Peyer's patch (tissue), 4 donors: ENCODE measurements at regions not wholly inside any gene's neighbourhood (a gene's known extent, or its start where the extent isn't known, plus 50 kb on each side); places are given as distances from the start of the nearest gene placed in this dataset.
"Not testable (repeated sequence)": the region's sequence is repeated elsewhere in the genome, so short reads cannot be mapped to it uniquely, and the experiment has no call there.

Experiments
- DNase-seq, 3 donors: peaks; one replicate each; pipeline ENCODE4 v3.0.0-alpha.2; 2017 to 2019
- H3K27ac ChIP-seq, 4 donors: fragments of 200-600 bp; sonication (generic); one replicate each; pipeline ENCODE4 v1.5.1; 2016 to 2019
- H3K27me3 ChIP-seq, 2 donors: fragments of 200-600 bp; sonication (generic); one replicate each; pipeline ENCODE4 v1.5.1; 2019
- H3K36me3 ChIP-seq, 3 donors: fragments of 200-600 bp; sonication (generic); one replicate each; pipeline ENCODE4 v1.5.1; 2016 to 2019
- H3K4me1 ChIP-seq, 4 donors: fragments of 200-600 bp; sonication (generic); one replicate each; pipeline ENCODE4 v1.5.1; 2016 to 2019
- H3K4me3 ChIP-seq, 4 donors: fragments of 200-600 bp; sonication (generic); 1 replicate in 3 of 4; 2 replicates in 1 of 4; pipeline ENCODE4 v1.5.1; 2016 to 2019; ENCODE audit warnings: mild to moderate bottlenecking in 1 of 4
- H3K9me3 ChIP-seq, 4 donors: fragments of 200-600 bp; sonication (generic); one replicate each; pipeline ENCODE4 v1.5.1; 2016 to 2019; ENCODE audit warnings: mild to moderate bottlenecking in 1 of 4
- CTCF ChIP-seq, 6 experiments: fragments of 450-650 bp in 4 of 6; fragments of 200-600 bp in 2 of 6; sonication (generic) in 1 of 6; IDR thresholded peaks; one replicate each; pipeline ENCODE4 v1.5.1; 2017 to 2019; ENCODE audit warnings: antibody characterized with exemption in 6 of 6, mild to moderate bottlenecking in 3 of 6, moderate library complexity in 1 of 6
- POLR2A ChIP-seq, 2 donors: fragments of 450-650 bp; IDR thresholded peaks; one replicate each; pipeline ENCODE4 v1.5.1; 2017; ENCODE audit warnings: antibody characterized with exemption in 2 of 2, mild to moderate bottlenecking in 2 of 2, moderate library complexity in 2 of 2

GRCh38 chr1:209158851-209159250 is 424.7 kb upstream of the CAMK1G start:
- Histone ChIP-seq H3K27ac (no peak overlapping the region), H3K9me3 (no peaks in the 10 kb centered on the region), H3K4me3 (no peak overlapping the region), H3K36me3 (no peaks in the 10 kb centered on the region), H3K4me1 (no peaks in the 10 kb centered on the region), H3K27me3 (no peaks in the 10 kb centered on the region)
- no peak for DNase-seq
- TF ChIP-seq CTCF (IDR thresholded peaks at IDR 0.05) (no peak), POLR2A (IDR thresholded peaks at IDR 0.05) (no peak)

- no peak overlapping the region for H3K27ac ChIP-seq
- H3K27me3 ChIP-seq: no peaks in the 10 kb centered on the region
- H3K4me3 ChIP-seq: no peak overlapping the region
- no peak for DNase-seq
- no peaks in the 10 kb centered on the region for H3K4me1 ChIP-seq
- H3K36me3 ChIP-seq: no peaks in the 10 kb centered on the region
- TF ChIP-seq CTCF (IDR thresholded peaks at IDR 0.05) (no peak), POLR2A (IDR thresholded peaks at IDR 0.05) (no peak)
- H3K9me3 ChIP-seq: no peaks in the 10 kb centered on the region
These were observed 423.3 kb upstream of the CAMK1G start for GRCh38 chr1:209160230-209160629.

DNA sequence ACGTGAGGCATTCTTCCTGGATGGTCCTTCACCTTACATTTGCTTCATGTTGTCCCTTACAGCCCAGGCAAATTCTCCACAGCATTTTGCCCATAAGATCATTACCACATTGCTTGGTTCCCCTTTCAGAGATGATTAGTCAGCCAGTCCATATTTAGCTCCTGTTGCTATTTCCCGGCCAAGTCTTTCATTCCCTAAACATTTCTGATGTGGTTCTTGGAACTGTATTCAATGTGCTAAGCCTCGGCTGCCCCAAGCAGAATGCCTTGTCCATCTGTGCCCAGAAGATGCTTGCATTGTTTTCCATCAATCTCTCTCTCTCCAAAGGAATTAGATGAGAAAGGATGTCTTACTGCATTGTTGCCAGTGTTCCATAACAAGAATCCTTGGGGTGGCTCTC is 420.9 kb upstream of the CAMK1G start:
- TF ChIP-seq CTCF (IDR thresholded peaks at IDR 0.05) (no peak), POLR2A (IDR thresholded peaks at IDR 0.05) (no peak)
- Histone ChIP-seq H3K9me3 (no peaks in the 10 kb centered on the region), H3K4me3 (no peak overlapping the region), H3K27me3 (no peaks in the 10 kb centered on the region), H3K36me3 (no peaks in the 10 kb centered on the region), H3K4me1 (no peaks in the 10 kb centered on the region), H3K27ac (no peak overlapping the region)
- no peak for DNase-seq

DNA sequence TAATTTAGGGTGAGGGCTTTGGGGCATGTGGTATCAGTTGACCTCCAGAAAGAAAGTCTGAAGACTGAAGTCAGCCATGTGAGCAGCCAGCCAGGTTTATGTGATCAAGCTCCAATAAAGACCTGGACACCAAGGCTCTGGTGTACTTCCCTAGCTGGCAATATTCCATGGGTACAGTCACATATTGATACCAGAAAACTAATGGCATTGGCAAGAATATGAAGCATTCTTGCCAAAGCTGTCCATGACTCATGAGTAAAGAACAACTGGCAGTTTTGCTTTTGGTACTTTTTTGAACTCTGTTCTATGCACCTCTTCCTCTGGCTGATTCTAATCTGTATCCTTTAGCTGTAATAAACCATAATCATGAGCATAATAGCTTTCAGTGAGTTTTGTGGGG is 415.3 kb upstream of the CAMK1G start:
- H3K36me3 ChIP-seq: no peaks in the 10 kb centered on the region
- no peak overlapping the region for H3K4me3 ChIP-seq
- no peak overlapping the region for H3K27ac ChIP-seq
- no peaks in the 10 kb centered on the region for H3K9me3 ChIP-seq
- no peak for DNase-seq
- TF ChIP-seq POLR2A (IDR thresholded peaks at IDR 0.05) (no peak), CTCF (IDR thresholded peaks at IDR 0.05) (no peak)
- no peaks in the 10 kb centered on the region for H3K27me3 ChIP-seq
- no peaks in the 10 kb centered on the region for H3K4me1 ChIP-seq

GRCh38 chr1:209171151-209171550 is 412.4 kb upstream of the CAMK1G start:
- Histone ChIP-seq H3K36me3 (no peaks in the 10 kb centered on the region), H3K27ac (no peak overlapping the region), H3K4me3 (no peak overlapping the region), H3K27me3 (no peaks in the 10 kb centered on the region), H3K9me3 (no peaks in the 10 kb centered on the region), H3K4me1 (no peaks in the 10 kb centered on the region)
- TF ChIP-seq CTCF (IDR thresholded peaks at IDR 0.05): no peak
- no peak for TF ChIP-seq POLR2A (IDR thresholded peaks at IDR 0.05)
- no peak for DNase-seq

GRCh38 chr1:209172286-209172685 is 411.2 kb upstream of the CAMK1G start:
- no peaks in the 10 kb centered on the region for H3K4me1 ChIP-seq
- no peaks in the 10 kb centered on the region for H3K9me3 ChIP-seq
- no peaks in the 10 kb centered on the region for H3K27me3 ChIP-seq
- H3K36me3 ChIP-seq: no peaks in the 10 kb centered on the region
- no peak overlapping the region for H3K27ac ChIP-seq
- H3K4me3 ChIP-seq: no peak overlapping the region
- TF ChIP-seq POLR2A (IDR thresholded peaks at IDR 0.05) (no peak), CTCF (IDR thresholded peaks at IDR 0.05) (no peak)
- no peak for DNase-seq

DNA sequence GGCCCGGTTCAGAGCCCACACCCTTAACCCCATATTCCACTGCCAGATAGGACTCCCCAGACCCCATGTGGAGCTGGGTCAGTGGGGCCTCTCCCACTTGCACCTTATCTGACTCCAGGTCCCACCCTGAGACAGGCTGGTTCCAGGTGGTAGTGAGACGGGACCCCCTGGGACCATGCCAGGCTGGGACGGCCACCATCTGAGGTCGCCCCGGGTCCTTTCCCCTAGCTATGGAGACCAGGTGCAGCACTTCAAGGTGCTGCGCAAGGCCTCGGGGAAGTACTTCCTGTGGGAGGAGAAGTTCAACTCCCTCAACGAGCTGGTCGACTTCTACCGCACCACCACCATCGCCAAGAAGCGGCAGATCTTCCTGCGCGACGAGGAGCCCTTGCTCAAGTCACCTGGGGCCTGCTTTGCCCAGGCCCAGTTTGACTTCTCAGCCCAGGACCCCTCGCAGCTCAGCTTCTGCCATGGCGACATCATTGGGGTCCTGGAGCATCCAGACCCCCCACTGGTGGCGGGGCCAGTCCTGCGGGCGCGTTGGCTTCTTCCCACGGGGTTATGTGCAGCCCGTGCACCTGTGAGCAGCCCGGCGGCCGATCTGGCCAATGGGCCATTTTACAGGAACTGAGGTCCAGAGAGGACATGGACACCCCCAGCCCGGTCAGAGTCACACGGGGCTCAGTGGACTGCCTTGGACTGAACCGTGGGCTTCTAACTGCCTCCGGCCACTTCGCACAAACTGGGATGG is 410.5 kb upstream of the CAMK1G start:
- not testable (repeated sequence) for H3K9me3 ChIP-seq, H3K36me3 ChIP-seq, H3K27me3 ChIP-seq, H3K4me1 ChIP-seq, DNase-seq, H3K4me3 ChIP-seq, H3K27ac ChIP-seq

DNA sequence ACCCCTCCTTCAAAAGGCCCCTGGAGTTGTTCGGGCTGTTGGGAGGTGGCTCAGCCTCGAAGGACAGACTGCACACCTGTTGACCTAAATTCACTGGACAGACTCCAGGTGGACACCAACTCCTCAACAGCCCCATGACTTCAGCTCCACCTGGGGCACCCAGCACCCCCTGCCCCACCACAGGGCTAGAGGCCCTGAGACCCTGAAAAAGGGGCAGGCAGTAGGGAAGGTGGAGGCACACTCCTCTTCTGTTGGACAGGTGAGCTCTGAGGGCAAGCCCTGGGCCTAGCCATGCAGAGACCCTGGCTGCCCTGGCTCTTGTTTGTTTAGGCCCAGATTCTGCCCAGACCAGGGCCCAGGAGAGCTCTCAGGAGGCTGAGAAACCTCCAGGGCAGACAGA is 409.7 kb upstream of the CAMK1G start:
- H3K27me3 ChIP-seq, H3K4me1 ChIP-seq, H3K36me3 ChIP-seq, DNase-seq, H3K4me3 ChIP-seq, H3K9me3 ChIP-seq, H3K27ac ChIP-seq: not testable (repeated sequence)
